ENCODE measurements at regions not wholly inside any gene's neighbourhood (a gene's known extent, or its start where the extent isn't known, plus 50 kb on each side); places are given as distances from the start of the nearest gene placed in this dataset.

DNA sequence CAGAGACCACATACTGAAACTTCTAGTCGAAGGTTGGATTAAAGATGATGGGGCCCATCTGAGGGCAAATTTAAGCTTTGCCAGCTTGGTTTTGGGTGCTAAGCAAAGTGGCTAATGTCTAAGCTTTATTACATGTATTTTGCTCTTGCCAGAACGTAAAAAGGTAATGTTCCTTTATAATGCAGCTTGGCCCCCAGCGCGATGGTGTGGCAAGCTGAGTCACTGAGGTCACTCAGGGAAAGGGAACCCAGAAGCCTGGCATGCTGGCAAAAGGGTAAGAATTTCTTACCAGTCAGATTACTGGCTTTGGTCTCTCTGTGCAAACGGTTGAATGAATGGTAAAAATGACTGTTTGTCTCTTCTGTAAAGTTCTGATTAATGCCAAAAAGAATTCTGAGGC lies 158.3 kb upstream of the KCND2 start:
- TF ChIP-seq, protein P1, sequence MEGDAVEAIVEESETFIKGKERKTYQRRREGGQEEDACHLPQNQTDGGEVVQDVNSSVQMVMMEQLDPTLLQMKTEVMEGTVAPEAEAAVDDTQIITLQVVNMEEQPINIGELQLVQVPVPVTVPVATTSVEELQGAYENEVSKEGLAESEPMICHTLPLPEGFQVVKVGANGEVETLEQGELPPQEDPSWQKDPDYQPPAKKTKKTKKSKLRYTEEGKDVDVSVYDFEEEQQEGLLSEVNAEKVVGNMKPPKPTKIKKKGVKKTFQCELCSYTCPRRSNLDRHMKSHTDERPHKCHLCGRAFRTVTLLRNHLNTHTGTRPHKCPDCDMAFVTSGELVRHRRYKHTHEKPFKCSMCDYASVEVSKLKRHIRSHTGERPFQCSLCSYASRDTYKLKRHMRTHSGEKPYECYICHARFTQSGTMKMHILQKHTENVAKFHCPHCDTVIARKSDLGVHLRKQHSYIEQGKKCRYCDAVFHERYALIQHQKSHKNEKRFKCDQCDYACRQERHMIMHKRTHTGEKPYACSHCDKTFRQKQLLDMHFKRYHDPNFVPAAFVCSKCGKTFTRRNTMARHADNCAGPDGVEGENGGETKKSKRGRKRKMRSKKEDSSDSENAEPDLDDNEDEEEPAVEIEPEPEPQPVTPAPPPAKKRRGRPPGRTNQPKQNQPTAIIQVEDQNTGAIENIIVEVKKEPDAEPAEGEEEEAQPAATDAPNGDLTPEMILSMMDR (IDR thresholded peaks at IDR 0.05) = no peak
- Histone ChIP-seq H3K4me1 (no peaks in the 10 kb centered on the region), H3K36me3 (no peaks in the 10 kb centered on the region), H3K4me3 (no peak overlapping the region), H3K27me3 (no peaks in the 10 kb centered on the region), H3K9me3 (peaks cover 5% of the 10 kb centered on the region), H3K27ac (no peak overlapping the region)
- no peak for ATAC-seq
- intact Hi-C loops (cut with DNase I) = no loop called here
- no peak for DNase-seq

DNA sequence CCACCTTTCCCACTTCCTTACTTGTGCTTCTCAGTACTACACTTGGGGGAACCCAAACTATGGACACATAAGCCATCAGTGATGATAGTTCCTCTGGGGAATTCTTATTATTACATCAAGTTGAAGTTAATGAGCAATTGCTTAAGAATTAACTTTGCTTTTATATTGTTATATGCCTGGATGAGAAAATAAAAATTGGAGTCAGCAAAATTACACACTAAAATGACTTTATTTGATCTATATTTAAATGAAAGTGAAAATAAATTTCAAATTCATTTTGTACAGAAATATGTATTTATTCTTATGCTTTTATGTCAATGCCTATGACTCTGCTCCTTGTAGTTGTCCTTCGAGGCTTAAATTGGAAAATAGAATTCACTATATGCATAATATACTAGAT lies 149.4 kb upstream of the KCND2 start:
- intact Hi-C loops (cut with DNase I) = no loop called here
- DNase-seq (no peak), ATAC-seq (no peak)
- Histone ChIP-seq H3K36me3 (no peaks in the 10 kb centered on the region), H3K9me3 (no peaks in the 10 kb centered on the region), H3K27ac (no peak overlapping the region), H3K4me3 (no peak overlapping the region), H3K27me3 (no peaks in the 10 kb centered on the region), H3K4me1 (no peaks in the 10 kb centered on the region)
- TF ChIP-seq, protein P1 (IDR thresholded peaks at IDR 0.05) = no peak

DNA sequence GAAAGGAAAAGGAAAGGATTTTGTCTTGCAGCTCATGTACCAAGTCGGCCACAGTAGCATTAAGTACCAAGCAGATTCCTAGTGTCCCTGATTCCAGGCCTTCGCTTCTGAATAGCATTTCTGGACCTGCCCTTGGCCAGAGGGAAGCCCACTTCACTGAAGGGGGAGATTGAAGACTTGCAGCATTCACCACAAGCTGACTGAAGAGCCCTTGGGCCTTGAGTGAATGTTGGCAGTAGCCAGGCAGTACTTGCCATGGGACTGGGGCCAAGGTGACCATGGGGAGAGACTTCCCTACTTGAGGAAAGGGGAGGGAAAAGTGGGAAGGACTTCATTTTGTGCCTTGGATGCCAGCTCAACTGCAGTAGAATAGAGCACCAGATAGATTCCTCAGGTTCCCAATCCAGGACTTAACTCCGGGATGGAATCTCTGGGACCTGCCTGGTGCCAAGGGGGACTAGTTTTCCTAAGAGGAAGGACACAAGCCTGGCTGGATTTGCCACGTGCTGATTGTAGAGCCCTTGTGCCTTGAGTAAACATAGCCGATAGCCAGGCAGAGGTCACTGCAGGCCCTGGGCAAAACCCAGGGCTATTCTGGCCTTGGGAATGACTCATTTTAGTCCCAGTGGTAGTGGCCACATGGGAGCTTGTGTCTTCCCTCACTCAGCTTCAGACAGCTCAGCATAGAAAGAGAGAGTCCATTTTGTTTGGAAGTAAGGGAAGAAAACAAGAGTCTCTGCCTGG lies 141.7 kb upstream of the KCND2 start:
- Histone ChIP-seq H3K27ac (no peak overlapping the region), H3K36me3 (no peaks in the 10 kb centered on the region), H3K4me3 (no peak overlapping the region), H3K4me1 (no peaks in the 10 kb centered on the region), H3K27me3 (no peaks in the 10 kb centered on the region), H3K9me3 (no peaks in the 10 kb centered on the region)
- DNase-seq = peak; percentile 68
- intact Hi-C loops (cut with DNase I) = no loop called here
- peak; percentile 51 for ATAC-seq
- TF ChIP-seq, protein P1 (IDR thresholded peaks at IDR 0.05) = no peak

DNA sequence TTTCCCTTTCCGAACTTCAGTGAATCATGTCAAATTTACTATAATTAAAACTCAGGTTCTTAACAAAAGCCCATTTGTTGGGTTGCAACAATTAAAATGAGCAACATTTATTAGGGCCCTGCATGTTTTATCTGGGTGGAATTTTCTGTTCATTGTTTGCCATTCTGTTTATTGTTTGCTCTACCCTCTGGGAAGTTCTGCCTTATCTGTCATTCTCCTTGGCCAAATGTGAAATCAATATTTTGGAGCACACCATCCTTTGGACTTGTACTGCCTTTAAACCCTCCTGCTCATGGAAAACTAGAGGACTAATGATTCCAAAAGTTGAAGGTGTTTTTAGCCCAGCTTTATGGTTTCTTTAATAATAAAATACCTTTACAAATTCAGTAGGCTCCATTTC lies 134.5 kb upstream of the KCND2 start:
- Histone ChIP-seq H3K27ac (no peak overlapping the region), H3K36me3 (no peaks in the 10 kb centered on the region), H3K27me3 (no peaks in the 10 kb centered on the region), H3K4me1 (no peaks in the 10 kb centered on the region), H3K4me3 (no peak overlapping the region), H3K9me3 (no peaks in the 10 kb centered on the region)
- no peak for DNase-seq
- intact Hi-C loops (cut with DNase I) = no loop called here
- ATAC-seq = no peak
- TF ChIP-seq, protein P1 (IDR thresholded peaks at IDR 0.05) = no peak

DNA sequence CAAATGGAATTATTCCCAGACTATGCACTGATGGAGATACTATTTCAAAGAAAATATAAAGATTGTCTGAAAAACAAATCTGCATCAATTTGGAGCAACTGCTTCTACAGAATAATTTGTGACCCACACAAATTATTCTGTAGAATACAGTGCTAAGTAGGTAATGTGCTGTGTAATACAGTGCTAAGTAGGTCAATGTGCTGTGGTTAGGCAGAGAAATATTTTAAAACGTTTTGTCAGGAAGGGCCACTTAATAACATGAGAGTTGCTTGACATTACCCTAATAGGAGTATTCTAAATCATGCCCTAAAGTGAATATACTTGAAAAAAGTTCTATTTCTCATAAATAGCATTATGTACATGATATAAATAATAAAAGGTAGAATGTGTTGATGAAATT lies 116.5 kb upstream of the KCND2 start:
- Histone ChIP-seq H3K4me1 (no peaks in the 10 kb centered on the region), H3K9me3 (no peaks in the 10 kb centered on the region), H3K27ac (no peak overlapping the region), H3K4me3 (no peak overlapping the region), H3K36me3 (no peaks in the 10 kb centered on the region), H3K27me3 (no peaks in the 10 kb centered on the region)
- intact Hi-C loops (cut with DNase I) = no loop called here
- ATAC-seq = no peak
- no peak for DNase-seq
- TF ChIP-seq, protein P1 (IDR thresholded peaks at IDR 0.05) = no peak

DNA sequence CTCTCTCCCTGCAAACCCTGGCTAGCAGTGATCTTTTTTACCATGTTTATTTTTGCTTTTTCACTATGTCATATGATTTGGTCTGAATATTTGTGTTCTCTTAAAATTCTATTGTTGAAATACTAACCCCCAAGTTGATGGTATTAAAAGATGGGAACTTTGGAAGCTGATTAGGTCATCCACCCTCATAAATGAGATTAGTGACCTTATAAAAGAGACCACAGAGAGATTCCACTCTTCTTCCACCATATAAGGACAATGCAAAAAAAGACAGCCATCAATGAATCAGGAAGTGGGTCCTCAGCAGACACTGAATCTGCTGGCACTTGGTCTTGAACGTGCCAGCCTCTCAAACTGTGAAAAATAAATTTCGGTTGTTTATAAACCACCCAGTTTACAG lies 112.8 kb upstream of the KCND2 start:
- ATAC-seq = no peak
- no peak for DNase-seq
- TF ChIP-seq, protein P1 (IDR thresholded peaks at IDR 0.05) = no peak
- no peaks in the 10 kb centered on the region for H3K36me3 ChIP-seq
- H3K27me3 ChIP-seq = no peaks in the 10 kb centered on the region
- no peak overlapping the region for H3K27ac ChIP-seq
- H3K4me3 ChIP-seq = no peak overlapping the region
- H3K4me1 ChIP-seq = no peaks in the 10 kb centered on the region
- intact Hi-C loops (cut with DNase I) = no loop called here
- no peaks in the 10 kb centered on the region for H3K9me3 ChIP-seq
